ENCODE measurements at regions not wholly inside any gene's neighbourhood (a gene's known extent, or its start where the extent isn't known, plus 50 kb on each side); places are given as distances from the start of the nearest gene placed in this dataset.

DNA sequence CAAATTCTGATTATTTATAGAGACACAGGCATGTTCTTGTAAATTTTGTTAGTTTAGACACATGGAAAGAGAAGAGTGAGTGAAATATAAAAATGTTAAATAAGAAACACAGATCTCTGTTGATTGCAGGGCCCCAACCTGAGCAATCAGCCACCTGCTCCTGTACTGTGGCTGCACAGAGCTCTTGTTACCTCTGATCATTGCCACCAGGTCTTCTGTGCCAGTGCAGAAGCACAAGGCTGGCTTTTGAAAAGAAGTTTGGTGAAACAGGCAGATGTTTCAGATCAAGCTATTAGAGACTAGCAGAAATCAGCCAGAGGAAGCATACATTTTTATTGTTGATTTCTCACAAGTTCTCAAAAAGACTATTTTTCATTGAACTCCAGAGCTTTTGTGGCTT, 434.1 kb upstream of the OR4E1 start:
- Histone ChIP-seq H3K4me3 (ENCODE audit: low read depth in 1 of 3, low read length in 3 of 3) (no peak overlapping the region), H3K9me3 (ENCODE audit: control insufficient read depth in 4 of 4, low read length in 3 of 4) (no peaks in the 10 kb centered on the region), H3K36me3 (ENCODE audit: control insufficient read depth in 4 of 4, insufficient read depth in 3 of 4, low read depth in 1 of 4, low read length in 3 of 4) (no peaks in the 10 kb centered on the region), H3K9ac (ENCODE audit: low read depth in 1 of 2, low read length in 2 of 2) (no peak overlapping the region), H3K27me3 (ENCODE audit: control insufficient read depth in 4 of 4, insufficient read depth in 4 of 4, low read length in 3 of 4) (no peaks in the 10 kb centered on the region), H3K4me1 (ENCODE audit: control insufficient read depth in 4 of 4, insufficient read depth in 4 of 4, low read length in 3 of 4) (no peaks in the 10 kb centered on the region), H3K27ac (ENCODE audit: low read depth in 1 of 2, low read length in 2 of 2) (no peak overlapping the region)
- DNase-seq (ENCODE audit: low spot score) = no peak
- no peak for TF ChIP-seq NR2F2 (IDR thresholded peaks at IDR 0.05)
- TF ChIP-seq SP1 (IDR thresholded peaks at IDR 0.05) = no peak
- TF ChIP-seq, protein P1, sequence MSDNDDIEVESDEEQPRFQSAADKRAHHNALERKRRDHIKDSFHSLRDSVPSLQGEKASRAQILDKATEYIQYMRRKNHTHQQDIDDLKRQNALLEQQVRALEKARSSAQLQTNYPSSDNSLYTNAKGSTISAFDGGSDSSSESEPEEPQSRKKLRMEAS (IDR thresholded peaks at IDR 0.05) = no peak
- TF ChIP-seq FOXA1 (IDR thresholded peaks at IDR 0.05) = no peak

DNA sequence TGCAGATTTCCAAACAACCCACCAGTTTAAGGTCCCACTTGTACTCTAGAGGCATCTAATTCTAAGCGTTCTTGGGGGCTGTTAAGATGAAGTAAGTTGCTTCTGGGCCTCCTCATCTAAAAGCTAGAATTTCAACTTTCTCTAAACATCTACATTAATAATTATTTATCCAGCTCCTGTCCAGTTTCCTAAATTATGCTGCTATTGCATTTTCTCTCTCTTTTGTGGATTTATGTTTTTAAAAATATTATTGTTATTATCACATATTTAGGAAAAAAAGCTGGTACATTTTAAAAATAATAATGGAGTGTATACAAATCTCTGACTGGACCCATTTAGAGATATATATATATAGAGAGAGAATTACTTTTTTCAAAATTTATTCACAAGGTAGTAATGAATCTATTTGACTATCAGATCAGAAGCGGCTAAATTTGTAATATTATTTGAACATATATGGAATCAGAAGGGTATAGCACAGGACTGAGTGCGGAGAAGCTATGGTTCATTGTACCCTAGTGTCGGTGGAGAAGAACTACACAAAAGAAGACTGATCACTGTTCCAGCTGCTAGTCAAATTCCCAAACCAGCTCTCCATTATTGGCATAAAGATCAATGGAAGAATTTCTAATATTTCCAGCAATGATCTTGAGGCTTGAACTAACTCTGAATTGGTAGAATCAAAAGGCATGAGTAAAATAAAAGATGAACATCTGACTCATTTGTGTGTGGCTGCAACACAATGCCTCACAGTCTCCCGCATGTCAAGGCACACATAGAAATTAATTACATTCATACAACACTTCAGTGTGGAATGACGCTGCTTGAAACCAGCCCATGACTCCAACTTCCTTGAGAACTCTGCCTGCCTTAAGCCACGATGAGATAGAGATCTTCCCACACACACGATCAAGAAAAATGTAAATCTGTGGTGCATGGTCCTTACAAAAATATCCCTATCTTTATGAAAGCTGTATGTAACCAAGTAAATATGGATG, 433.4 kb upstream of the OR4E1 start:
- Histone ChIP-seq H3K27me3 (ENCODE audit: control insufficient read depth in 4 of 4, insufficient read depth in 4 of 4, low read length in 3 of 4) (no peaks in the 10 kb centered on the region), H3K27ac (ENCODE audit: low read depth in 1 of 2, low read length in 2 of 2) (no peak overlapping the region), H3K4me1 (ENCODE audit: control insufficient read depth in 4 of 4, insufficient read depth in 4 of 4, low read length in 3 of 4) (no peaks in the 10 kb centered on the region), H3K9ac (ENCODE audit: low read depth in 1 of 2, low read length in 2 of 2) (no peak overlapping the region), H3K36me3 (ENCODE audit: control insufficient read depth in 4 of 4, insufficient read depth in 3 of 4, low read depth in 1 of 4, low read length in 3 of 4) (no peaks in the 10 kb centered on the region), H3K4me3 (ENCODE audit: low read depth in 1 of 3, low read length in 3 of 3) (no peak overlapping the region), H3K9me3 (ENCODE audit: control insufficient read depth in 4 of 4, low read length in 3 of 4) (no peaks in the 10 kb centered on the region)
- TF ChIP-seq, protein P2, sequence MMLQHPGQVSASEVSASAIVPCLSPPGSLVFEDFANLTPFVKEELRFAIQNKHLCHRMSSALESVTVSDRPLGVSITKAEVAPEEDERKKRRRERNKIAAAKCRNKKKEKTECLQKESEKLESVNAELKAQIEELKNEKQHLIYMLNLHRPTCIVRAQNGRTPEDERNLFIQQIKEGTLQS (IDR thresholded peaks at IDR 0.05) = no peak
- TF ChIP-seq, protein P3, sequence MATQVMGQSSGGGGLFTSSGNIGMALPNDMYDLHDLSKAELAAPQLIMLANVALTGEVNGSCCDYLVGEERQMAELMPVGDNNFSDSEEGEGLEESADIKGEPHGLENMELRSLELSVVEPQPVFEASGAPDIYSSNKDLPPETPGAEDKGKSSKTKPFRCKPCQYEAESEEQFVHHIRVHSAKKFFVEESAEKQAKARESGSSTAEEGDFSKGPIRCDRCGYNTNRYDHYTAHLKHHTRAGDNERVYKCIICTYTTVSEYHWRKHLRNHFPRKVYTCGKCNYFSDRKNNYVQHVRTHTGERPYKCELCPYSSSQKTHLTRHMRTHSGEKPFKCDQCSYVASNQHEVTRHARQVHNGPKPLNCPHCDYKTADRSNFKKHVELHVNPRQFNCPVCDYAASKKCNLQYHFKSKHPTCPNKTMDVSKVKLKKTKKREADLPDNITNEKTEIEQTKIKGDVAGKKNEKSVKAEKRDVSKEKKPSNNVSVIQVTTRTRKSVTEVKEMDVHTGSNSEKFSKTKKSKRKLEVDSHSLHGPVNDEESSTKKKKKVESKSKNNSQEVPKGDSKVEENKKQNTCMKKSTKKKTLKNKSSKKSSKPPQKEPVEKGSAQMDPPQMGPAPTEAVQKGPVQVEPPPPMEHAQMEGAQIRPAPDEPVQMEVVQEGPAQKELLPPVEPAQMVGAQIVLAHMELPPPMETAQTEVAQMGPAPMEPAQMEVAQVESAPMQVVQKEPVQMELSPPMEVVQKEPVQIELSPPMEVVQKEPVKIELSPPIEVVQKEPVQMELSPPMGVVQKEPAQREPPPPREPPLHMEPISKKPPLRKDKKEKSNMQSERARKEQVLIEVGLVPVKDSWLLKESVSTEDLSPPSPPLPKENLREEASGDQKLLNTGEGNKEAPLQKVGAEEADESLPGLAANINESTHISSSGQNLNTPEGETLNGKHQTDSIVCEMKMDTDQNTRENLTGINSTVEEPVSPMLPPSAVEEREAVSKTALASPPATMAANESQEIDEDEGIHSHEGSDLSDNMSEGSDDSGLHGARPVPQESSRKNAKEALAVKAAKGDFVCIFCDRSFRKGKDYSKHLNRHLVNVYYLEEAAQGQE (IDR thresholded peaks at IDR 0.05) = no peak
- no peak for TF ChIP-seq FOXA1 (IDR thresholded peaks at IDR 0.05)
- TF ChIP-seq, protein P1 (IDR thresholded peaks at IDR 0.05) = no peak
- TF ChIP-seq JUND (IDR thresholded peaks at IDR 0.05) = no peak
- 78% methylated on average over 8 of the region's 8 CpGs for WGBS
- DNase-seq (ENCODE audit: low spot score) = no peak

DNA sequence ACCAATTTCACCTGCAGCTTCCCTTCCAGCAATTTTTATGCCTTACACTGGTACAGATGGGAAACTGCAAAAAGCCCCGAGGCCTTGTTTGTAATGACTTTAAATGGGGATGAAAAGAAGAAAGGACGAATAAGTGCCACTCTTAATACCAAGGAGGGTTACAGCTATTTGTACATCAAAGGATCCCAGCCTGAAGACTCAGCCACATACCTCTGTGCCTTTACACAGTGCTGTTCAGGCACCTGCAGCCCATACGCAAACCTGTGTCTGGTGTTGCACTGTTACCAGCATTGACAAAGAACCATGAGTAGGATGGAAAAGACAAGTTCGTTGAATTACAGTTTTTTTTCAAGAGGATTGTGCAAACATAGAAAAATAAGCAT, 432.0 kb upstream of the OR4E1 start:
- H3K36me3 ChIP-seq (ENCODE audit: control insufficient read depth in 4 of 4, insufficient read depth in 3 of 4, low read depth in 1 of 4, low read length in 3 of 4) = no peaks in the 10 kb centered on the region
- no peak overlapping the region for H3K27ac ChIP-seq (ENCODE audit: low read depth in 1 of 2, low read length in 2 of 2)
- H3K27me3 ChIP-seq (ENCODE audit: control insufficient read depth in 4 of 4, insufficient read depth in 4 of 4, low read length in 3 of 4) = no peaks in the 10 kb centered on the region
- 64% methylated on average over 4 of the region's 4 CpGs for WGBS
- H3K4me3 ChIP-seq (ENCODE audit: low read depth in 1 of 3, low read length in 3 of 3) = no peak overlapping the region
- H3K4me1 ChIP-seq (ENCODE audit: control insufficient read depth in 4 of 4, insufficient read depth in 4 of 4, low read length in 3 of 4) = no peaks in the 10 kb centered on the region
- H3K9me3 ChIP-seq (ENCODE audit: control insufficient read depth in 4 of 4, low read length in 3 of 4) = no peaks in the 10 kb centered on the region
- no peak for DNase-seq (ENCODE audit: low spot score)
- no peak for TF ChIP-seq RXRA (IDR thresholded peaks at IDR 0.05)
- no peak overlapping the region for H3K9ac ChIP-seq (ENCODE audit: low read depth in 1 of 2, low read length in 2 of 2)

Measured in liver (tissue), 7 donors.